GM18502 (cell line): ENCODE measurements at regions not wholly inside any gene's neighbourhood (a gene's known extent, or its start where the extent isn't known, plus 50 kb on each side); places are given as distances from the start of the nearest gene placed in this dataset.
A peak's percentile ranks its signal among the peaks of the same experiment; 100 is the strongest.

Source experiments
- ATAC-seq: cut with Tn5 transposase; IDR thresholded peaks from one replicate; pipeline ENCODE4 v1.9.1; 2021; ENCODE audit warnings: mild to moderate bottlenecking; ENCODE audit not compliant: unreplicated experiment, poor library complexity

DNA sequence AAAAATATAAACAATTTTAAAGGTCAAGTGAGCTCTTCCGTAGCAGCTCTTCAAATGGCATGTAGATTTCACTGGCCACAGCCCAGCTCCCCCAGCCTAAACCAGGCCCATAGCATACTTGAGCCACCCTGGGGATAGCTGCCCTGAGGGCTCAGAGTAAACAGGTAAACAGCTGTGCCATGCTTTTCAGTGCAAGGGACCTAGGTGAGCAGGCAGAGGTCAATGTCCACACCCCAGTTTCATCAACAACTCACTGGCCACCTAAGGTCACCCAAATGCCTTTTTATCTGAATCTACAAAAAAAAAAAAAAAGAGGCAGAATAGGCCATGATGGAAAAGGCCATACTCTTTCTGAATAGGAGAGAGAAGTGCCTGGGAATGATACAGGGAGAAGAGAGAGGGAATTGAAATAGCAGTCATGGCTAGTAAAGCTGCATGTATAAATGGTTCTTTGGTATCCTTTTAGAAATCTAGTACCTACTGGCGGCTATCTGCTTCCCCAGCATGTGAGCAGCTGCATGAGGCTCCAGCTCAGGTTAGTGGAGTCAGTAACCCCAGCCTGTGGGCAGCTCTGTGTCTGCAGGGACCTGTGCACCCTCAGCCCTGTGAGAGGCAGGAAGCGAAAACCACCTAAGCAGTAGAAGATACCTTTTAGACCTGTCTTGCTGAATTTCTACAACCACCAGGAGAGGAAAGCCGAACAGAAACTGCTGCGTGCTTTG, 77.0 kb downstream of the FOXA2 start:
- ATAC-seq = no peak

DNA sequence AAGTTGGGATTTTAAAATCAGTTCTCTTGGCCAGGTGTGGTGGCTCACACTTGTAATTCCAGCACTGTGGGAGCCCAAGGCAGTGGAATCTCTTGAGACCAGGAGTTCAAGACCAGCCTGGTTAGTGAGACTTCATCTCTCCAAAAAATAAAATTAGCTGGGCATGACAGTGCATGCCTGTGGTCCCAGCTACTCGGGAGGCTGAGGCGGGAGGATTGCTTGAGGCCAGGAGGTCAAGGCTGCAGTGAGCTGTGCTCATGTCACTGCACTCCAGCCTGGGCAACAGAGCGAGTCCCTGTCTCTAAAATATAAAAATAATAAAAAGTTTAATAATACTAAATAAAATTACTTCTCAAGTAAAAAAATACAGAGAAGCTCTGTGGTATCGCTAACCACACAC, 77.5 kb downstream of the FOXA2 start:
- ATAC-seq = no peak

DNA sequence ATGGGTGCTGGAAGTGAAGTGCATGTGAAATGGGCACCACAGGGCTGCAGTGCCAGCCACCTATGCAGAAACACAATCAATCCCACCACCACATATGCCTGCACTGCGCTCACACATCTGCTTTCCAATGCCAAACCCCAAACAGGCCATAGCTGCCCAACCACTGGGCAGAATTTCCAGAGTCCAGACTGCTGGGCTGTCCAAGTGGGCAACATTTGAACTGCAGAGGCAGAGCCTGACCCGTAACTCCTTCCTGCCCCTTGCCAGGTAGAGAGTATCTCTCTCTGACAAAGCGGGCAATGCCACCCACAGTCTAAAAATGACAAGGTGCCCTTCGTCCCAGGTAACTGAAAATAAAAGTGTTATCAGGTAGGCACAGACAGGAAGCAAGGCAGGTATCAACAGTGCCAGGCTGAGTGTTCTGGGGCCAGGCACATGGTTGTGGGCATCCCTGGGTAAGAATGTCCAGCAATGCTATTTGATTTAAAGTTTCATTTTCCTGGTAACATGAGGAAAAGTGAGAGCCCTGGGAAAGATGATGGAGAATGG, 79.5 kb downstream of the FOXA2 start:
- ATAC-seq = no peak

GRCh38 chr20:22503577-22503976, 80.8 kb downstream of the FOXA2 start:
- no peak for ATAC-seq

DNA sequence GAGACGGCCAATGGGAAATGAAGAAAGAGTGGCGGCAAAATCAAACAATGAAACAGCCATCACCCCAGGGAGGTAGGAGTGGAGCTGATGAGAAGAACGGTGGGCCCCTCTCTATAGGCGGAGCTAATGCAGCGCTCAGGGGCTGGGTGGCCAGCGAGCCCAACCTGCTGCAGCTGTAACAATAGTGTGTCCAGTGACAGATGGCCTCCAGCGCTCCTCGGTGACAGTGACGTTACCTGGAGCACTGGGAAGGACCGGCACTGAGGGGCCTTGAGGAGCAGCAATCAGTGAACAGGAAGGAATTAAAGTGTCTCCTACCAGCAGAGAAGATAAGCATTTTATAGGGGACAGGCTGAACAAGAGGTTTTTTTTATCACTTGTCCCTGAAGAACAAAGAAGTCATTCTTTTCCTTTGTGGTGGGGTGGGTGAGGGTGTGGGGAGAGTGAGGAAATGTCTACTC, 81.6 kb downstream of the FOXA2 start:
- ATAC-seq = no peak

- no peak for ATAC-seq
Measured at GRCh38 chr20:22501566-22502344, 82.6 kb downstream of the FOXA2 start.

GRCh38 chr20:22501034-22501433, 83.3 kb downstream of the FOXA2 start:
- ATAC-seq = no peak

DNA sequence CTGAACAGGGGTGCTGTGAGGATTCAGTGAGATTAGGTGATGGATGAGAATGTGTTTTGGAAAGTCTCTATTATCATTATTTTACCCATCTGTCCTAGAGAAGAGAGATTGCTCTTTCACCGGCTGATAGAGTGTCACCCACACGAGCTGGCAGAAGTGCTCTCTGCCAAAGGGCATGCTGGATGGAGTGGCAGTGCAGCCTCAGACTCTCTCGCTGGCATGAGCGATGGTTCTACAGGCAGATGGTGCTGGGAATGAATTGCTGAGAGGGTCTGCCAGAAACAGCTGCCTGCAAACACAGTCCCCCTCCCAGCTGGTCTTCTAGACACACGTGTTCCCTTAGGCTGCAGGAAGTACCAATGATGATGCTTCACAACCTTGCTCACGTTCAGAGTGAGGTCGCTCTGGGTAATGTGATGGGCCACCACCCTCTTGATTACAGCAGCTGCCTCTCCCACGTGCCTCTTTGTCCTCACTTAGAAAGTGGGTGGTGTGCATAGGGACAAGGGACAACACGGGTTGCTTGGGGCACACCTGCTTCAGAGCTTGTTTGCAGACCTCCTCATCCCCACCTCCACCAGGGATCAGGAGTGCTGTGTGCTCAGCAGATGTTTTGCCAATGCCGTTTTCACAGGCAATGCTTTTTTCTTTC, 84.7 kb downstream of the FOXA2 start:
- ATAC-seq = no peak

GRCh38 chr20:22496817-22497216, 87.6 kb downstream of the FOXA2 start:
- no peak for ATAC-seq

- no peak for ATAC-seq
Measured at GRCh38 chr20:22495789-22496188, 88.6 kb downstream of the FOXA2 start.

DNA sequence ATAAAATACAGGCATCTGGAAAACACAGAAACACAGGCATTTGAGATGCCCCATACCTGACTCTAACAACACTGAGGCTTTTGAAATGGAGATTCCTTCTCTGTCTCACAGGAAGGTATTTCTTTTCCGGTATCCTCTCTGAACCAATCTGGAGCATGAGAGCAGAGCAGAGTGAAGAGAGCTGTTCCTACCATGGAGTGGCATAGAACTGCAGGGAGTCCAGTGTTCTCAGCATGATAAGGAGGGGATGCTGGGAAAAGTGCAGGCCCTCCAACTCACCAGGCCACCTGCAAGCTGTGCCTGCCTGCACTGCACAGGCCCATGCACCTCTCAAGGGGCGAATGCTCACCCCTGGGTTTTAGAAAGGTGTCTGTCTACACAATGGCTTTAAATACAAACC, 89.2 kb downstream of the FOXA2 start:
- no peak for ATAC-seq

DNA sequence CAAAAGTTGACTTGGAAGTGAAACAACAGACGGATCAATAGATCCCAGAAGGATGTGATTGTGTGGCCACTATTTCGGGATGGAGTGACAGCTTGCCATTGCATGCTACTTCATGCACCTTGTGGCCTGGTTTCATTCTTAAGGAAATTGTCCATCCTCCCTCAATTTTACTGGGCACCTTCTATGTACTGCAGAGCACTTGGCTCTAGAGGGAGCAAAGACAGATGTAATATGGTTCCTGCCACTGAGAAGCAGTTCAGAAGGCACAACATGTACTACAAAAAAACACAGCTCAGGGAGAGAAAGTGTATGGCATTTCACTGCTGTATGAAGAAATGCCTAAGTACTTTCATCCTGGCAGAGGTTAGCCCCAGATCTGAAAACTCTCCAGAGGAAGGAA, 91.9 kb downstream of the FOXA2 start:
- ATAC-seq = no peak

- ATAC-seq = no peak
Measured at GRCh38 chr20:22491194-22491505, 93.2 kb downstream of the FOXA2 start.

DNA sequence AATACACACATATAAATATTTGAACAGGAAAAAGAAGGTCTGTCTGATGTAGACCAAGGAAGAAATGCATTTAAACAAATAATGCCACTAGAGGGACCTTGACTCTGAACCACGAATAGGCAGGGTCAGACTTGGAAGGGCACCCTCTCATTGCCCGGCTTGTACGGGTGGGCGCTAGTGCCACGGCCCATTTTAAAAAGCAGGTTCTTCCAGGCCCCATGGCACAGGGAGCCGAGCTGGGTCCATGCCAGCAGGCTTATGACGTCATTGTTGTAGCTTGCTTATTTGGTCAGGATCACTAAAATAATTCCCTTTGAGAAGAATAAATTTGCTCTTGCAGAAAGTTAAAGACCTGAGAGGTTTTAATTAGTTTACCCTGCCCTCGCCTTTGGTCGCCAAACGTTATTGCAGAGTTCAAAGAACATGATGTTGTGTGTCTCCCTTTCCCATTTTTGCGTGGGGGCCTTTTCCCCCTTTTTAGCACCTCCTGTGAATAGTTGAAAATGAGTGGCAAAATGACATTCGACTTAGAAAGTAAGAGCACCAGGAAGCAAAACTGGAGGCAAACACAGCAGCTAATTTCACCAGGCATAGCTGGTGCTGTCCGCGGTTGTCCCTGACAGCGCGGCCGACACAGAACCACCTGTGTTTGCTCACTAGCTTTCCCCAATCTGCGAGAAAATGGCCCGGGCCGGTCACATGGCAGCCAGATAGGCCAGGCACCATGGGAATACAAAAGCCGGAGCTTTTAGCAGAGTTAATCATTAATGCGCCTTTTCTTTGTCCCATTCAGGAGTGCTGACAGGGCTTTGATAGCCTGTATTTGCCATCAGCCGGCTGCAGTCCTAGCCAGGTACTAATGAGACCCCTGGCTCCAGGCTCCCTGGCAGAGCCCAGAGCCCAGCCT, 93.8 kb downstream of the FOXA2 start:
- ATAC-seq = no peak

DNA sequence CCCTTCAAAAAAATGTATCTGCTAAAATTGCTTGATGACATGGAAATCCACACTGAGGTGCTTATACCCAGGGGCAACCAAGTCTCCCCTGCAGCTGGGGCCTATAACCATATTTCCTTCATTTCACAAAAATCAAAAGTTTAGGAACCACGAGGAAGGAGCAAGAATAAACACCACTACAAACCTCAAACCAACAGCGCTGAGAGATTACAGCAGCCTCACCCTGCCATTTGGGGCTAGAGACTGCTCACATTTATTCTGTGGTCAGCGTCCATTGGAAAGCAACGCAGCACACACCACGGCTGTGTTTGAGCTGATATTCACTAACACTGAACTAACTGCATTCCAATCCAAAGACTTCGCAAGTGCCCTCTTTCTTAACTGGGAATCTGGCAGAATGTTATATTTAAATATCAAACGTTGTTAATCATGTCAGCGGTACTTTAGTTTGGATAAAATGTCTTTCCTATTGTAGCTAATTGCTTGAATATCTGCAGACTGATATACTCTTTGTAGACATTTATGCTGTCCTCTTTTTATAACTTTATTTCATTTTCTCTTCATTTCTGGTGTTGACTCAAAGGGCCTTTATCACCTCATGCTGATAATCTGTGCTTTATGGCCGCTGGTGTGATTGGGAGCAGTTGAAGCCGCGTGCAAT, 94.6 kb downstream of the FOXA2 start:
- ATAC-seq = no peak

DNA sequence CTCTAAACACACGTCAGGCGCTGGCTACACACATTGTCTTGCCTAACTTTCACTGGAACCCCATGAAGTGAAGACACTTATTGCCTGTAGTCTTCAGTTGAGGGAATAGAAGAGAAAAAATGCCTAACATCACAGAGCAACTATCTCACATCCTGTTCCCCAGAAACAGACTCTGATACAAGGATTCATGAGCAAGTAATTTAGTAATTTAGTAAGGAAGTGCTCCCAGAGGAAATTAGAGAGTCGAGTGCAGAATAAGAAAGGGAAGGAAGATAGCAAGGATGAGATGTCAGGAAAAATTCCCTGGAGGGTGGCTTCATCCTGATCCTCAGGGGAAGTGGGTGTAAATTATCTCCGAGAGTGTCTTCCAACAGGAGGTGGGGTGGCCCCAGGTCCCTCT, 104.0 kb downstream of the FOXA2 start:
- ATAC-seq = no peak

DNA sequence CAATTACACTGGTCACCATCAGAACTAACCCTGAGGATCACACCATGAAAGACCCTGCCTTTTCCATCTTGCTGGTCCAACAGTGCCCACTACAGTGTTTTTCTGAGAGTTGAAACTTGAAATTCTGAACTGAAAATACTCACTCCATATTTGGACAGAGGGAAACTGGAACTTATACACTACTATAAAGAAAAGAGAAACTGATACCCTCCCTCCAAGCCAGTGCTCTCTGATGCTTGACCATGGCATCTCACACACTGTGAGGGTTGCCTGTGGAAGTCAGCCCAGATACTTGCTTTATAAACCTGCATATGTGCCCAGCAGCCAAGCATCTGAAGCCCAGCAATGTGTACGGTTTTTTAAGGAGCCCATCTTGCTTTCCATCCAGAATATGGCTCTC, 108.7 kb downstream of the FOXA2 start:
- ATAC-seq = peak; percentile 94

GRCh38 chr20:22474224-22474623, 110.1 kb downstream of the FOXA2 start:
- no peak for ATAC-seq

DNA sequence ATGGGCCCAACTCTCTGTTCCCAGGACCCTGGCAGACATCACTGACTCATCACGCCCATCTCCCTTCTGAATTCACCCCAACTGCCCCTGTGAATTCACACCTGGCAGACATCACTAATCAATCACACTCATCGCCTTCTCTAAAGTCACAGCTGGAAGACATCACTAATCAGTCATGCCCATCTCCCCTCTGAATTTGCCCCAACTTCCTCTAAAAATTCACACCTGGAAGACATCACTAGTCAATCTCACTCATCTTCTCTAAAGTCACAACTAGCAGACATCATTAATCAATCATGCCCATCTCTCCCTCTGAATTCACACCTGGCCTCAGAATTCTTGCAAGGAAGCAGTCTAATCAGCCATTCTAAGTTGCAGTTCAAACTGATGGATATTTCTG, 111.1 kb downstream of the FOXA2 start:
- no peak for ATAC-seq
